GM18951 (cell line): ENCODE measurements at regions not wholly inside any gene's neighbourhood (a gene's known extent, or its start where the extent isn't known, plus 50 kb on each side); places are given as distances from the start of the nearest gene placed in this dataset.

ENCODE experiments used
- POLR2A ChIP-seq: IDR thresholded peaks from 4 replicates; pipeline ENCODE4 v1.6.1; 2011; ENCODE audit warnings: mild to moderate bottlenecking; ENCODE audit not compliant: insufficient read length, insufficient read depth; ENCODE audit errors: extremely low read depth
- in situ Hi-C: fragments of 300-500 bp; cut with MboI; formaldehyde crosslinking; loops from one replicate; pipeline ENCODE4 v1.12.0; 2022; ENCODE audit warnings: low sequenced_read_pairs, mixed read lengths, inconsistent platforms; ENCODE audit not compliant: unreplicated experiment

DNA sequence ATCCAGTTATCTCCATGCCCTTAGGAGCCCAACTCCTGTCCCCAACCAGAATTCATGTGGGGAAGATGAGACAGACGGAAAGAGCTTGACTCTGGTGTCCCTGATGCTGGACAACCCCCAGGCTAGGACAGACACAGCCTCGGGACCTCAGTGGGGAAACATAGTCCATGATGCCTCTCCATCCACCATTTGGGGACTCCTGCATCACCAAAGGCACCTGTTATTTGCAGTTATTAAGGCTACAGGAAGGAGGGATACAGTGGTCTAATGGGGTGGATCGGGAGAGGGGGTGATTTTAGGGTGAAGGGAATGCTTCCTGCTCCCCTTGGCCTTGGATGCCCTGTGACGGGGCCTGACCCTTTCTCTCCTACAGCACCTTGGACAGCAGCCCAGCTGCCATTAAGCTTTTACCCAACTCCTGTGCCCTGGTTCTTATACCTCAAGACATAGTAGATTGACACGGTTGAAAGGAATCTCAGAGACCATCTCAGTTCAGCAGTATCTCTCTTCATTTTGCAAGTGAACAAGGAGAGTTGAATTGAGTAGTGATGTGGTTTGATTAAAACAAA, 111.6 kb downstream of the MATN1 start:
- in situ Hi-C loops = no loop called here
- no peak for TF ChIP-seq POLR2A

DNA sequence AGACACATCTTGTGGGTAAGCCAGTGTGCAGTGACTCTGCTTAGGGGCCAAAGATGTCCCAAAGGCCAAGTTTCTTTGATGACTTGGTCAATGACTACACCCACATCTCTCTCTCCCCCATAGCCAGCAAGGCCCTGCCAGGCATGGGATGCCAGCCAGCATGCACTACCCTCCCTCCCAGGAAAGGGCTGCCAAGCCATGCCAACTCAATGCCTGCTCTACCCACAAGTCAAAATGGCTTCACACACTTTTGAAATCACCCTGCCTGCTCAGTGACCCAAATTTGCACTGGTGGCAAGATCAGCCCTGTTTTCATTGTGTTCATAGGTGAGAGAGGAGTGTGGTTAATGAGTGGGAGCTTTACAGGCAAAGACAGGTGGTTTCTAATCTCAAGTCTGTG, 112.5 kb downstream of the MATN1 start:
- in situ Hi-C loops = no loop called here
- TF ChIP-seq POLR2A = no peak

DNA sequence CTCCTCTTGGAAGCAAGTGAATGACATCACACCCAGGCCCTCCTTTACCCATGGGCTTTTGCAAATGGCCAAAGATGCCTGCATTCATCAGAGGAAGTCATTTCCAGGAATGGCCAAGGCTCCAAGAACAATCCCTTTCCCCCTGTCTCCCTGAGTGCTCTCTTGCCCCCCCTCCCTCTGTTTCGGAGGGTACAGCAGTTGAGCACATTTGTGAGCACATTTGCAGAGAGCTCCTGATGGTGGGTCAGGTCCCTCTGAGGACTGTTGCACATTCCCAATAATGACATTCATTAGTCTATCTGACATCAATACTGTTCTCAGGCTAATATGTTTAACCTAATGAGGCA, 113.4 kb downstream of the MATN1 start:
- no peak for TF ChIP-seq POLR2A
- in situ Hi-C loops = no loop called here

DNA sequence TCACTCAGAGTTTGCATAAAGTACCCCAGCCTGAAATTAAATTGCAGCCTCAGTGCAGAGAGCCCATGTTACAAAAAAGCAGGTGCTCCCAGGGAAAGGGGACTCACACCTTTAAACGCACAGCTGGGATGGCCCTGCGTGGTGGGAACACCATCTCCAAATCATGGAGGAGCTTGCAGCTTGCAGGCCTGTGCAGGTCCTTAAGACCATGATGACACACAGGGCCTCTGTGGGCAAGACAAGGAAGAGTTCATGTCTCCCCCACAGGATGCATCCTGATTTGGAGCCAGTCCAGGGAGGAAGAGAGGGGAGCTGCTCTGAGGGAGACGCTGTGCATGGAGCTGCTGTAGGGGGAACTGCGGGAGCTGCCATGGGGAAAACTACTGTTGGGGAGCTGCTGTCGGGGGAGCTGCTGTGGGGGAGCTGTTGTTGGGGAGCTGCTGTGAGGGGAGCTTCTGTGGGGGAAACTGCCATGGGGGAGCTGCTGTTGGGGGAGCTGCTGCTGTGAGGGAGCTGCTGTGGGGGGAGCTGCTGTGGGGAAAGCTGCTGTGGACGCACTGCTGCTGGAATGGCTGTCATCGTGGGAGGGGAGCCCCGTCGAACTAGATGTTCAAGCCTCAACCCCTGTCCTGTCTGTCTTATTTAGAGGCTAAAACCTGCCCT, 113.9 kb downstream of the MATN1 start:
- no peak for TF ChIP-seq POLR2A
- in situ Hi-C loops = no loop called here

DNA sequence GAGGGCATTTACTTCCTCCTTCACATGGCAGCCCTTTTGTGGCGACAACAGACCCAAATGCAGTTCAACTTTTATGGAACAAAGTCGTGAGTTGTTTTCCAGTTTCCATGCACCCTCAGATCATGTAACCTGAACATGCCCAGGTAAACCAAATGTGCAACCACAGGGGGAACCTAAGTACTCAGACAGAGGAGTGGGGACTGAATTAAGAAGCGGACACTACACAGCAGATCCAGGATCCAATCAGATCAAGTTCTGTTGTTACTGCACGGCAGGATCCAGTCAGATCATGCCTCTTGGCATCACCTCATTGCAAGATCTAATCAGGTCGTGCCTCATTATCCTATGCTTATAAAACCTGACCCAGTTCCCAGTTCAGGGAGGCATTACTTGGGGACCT, 115.7 kb downstream of the MATN1 start:
- in situ Hi-C loops = no loop called here
- TF ChIP-seq POLR2A = no peak

DNA sequence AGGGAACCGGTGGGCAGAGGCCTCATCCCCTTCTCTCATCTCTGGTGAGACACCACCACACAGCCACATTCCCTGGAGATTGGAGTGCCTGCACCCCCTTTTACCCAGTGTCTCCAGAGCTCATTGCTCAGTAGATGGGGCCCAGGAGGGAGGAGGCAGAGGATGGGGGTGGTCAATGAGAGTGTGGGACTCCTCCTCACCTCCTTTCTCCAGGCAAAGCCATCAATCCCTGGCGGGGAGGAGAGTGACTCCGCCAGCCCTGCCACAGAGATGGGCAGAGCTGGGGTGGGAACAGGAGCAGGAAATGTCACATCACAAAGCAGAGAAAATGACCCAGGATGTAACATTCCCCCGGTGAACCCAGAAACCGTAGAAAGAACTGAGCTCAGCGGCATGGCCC, 117.2 kb downstream of the MATN1 start:
- in situ Hi-C loops = no loop called here
- TF ChIP-seq POLR2A = no peak

DNA sequence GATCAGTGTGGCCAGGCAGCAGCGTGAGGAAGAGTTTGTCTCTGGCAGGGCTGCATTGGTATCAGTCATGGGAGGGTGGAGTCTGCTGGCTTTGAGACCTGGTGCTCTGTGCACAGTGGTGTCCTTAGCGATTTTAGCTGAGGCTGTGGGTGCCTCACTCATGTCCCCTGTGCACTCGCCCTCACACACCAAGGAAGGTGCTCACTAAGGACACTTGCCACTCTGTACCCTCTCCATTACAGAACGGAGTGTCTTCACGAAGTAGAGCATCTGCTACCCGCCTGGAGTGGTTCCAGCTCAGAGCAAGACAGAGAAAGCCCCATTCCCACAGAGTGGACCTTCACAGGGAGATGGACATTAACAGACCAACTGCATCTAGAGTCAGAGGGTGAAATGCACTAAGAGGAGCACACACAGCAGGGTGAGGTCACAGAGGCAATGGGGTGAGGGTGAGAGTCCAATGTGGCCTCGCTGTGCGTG, 117.9 kb downstream of the MATN1 start:
- TF ChIP-seq POLR2A = no peak
- in situ Hi-C loops = no loop called here

DNA sequence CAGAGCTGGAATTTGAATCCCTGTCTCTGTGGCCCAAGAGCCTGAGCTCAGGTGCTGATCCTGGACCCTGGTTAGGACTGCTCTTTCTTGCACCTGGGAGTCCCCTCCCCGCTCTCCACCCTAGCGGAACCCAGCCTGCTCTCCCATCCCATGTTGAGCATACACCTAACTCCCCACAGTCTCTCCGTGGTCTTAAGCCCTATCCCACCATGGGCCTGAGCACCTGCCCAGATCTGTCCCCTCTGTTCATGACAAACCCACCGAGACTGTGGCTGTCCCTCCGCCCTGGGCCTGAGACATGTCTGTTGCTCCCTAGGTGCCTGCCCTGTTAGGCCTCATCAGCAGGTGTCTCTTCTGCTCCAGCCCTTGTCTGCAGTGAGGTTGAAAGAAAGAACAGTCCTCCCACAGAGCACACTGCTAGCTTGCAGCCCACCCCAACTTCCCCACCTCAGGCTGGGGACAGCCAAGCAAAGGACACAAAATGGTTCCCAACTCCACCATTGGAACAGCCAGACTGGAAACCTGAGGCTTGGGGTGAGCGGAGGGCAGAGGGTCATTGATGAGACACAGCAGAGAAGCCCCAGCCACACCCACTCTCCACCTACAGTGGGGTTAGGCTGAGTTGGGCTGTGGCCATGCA, 118.5 kb downstream of the MATN1 start:
- no peak for TF ChIP-seq POLR2A
- in situ Hi-C loops = no loop called here

DNA sequence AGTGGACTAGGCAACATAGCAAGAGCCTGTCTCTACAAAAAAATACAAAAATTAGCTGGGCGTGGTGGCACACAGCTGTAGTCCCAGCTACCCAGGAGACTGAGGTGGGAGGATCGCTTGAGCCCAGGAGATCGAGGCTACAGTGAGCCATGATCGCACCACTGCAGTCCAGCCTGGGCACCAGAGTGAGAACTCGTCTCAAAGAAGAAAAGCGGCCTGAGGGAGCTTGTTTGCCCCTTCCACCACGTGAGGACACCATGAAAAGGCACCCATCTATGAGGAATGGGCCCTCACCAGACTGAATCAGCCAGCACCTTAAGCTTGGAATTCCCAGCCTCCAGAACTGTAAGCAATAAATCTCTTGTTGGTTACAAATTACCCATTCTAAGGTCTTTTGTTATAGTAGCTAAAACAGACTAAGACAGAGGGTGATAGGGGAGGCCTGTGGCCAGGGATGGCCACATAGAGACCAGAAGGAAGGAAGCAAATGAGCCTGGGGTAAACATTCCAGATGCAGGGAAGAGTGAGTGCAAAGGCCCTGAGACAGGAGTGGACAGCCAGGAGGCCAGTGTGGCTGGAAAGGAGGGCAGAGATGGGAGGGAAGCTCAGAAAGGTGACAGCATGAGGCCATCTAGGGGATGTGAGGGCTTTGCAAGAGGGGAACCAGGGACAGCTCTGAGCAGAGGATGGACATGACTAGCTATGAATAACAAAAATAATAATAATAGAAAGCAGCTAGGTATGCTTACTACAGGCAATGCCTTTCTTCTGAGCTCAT, 120.1 kb downstream of the MATN1 start:
- TF ChIP-seq POLR2A = no peak
- in situ Hi-C loops = no loop called here

DNA sequence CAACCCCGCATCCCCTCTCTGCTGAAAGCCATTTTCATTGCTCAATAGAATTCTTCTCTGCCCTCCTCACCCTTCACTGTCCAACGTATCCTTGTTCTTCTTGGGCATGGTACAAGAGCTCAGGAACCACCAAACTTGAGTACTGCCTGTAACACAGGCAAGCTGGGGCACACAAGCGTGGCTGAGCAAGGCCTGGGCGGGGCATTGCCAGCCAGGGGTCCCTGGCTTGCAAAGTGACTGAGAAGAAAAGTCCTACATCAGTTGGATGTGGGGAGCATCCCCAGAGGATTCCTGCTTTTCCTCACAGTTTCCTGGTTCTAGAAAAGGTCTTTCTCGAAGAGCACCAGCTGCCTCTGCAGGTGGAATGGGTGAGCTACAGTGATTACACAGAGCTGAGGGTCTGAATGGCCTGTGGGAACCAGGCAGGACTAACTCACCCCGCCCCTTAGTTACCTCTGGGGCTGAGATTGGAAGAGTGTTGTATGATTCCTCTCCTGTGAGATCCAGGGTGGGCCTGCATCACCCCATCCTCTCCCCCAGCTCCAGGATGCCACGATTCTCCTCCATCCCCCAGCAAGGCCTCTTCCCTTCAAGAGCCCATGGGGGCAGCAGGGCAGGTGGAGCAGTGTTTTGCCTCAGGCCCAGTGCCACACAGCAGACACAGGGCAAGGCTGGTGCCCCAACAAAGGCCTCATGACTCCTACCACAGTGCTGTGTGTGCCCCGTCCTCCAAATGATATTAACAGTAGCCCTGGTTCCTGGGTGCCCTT, 121.9 kb downstream of the MATN1 start:
- in situ Hi-C loops = no loop called here
- TF ChIP-seq POLR2A = no peak

DNA sequence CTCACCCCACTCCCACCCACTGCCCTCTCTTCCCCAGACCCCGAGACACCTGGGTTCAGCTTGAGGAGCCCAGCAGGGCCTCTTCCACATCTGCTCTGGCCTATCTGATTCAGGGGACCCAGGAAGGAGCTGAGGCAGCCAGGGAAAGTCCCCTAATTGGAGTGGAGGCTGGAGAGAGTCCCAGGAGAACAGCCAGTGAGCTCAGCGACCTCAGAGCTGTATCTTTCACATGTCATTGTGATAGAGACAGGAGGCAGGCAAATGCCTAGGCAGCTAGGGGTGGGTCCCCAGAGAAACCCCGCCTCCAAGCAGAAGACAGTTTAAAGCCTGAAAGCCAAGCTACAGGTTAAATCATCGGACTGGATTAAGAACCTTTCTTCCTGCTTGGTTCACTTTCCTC, 122.7 kb downstream of the MATN1 start:
- in situ Hi-C loops = no loop called here

DNA sequence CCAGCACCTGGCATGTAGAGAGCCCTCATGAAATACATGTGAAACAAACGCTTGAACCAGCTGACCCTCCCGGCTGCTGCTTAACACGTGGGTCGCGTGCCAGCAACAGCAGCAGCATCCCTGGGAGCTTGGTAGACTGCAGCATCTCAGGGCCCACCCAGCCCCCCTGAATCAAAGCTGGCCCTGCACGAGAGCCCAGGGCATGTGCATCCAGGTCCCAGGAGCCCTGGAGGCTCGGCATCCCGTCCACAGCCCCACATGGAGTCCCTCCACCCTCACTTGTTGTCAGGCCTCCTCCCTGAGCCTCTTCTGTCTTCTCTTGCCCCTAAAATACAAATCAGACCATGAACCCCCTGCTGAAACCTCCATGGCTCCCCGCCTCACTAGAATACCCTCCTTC, 123.1 kb downstream of the MATN1 start:
- TF ChIP-seq POLR2A = no peak
- in situ Hi-C loops = no loop called here

More for the DNA sequence above, 122.7 kb downstream of the MATN1 start:
- no peak for TF ChIP-seq POLR2A

DNA sequence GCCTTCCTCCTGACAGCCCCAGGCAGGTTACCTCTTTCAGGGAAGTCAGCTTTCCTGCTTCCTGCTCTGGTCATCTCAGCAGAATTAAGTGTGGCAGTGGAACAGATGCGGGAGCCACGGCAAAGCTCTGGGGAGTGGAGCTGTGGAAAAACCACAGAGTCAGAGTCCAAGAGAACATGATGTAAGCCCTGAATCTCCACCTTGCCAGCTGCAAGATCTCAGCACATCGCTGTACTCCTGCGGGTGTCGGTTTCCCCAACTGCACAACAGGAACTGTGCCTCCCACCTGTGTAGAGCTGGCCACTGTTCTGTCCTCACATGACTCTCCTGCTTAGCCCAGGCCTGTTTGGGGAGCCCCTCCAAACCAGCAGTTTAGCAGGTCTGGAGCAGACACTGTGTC, 123.7 kb downstream of the MATN1 start:
- in situ Hi-C loops = no loop called here
- TF ChIP-seq POLR2A = no peak

DNA sequence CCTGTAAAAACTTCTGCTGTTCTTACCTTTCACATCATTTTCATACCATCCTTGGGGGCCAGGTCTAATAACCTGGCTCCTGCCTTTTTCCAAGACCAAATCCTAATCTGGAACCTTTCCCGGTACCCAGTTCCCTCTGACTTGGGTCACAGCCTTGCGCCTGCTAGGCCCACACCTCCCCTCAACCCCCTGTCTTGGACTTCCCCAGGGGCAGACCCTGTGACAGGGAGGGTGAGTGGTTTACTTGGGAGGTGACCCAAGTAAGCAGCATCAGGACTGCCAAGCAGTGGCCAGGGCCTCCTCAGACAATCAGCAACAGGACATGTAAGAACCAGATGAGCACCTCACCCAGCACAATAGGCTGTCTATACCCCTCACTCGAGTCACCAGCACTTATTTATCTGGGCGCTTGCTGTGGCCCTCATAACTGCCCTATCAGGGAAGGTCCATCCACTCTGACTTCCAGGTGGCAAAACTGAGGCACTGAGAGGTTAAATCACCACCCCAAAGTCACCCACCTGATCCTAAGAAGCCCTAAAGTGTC, 124.7 kb downstream of the MATN1 start:
- TF ChIP-seq POLR2A = no peak
- in situ Hi-C loops = no loop called here
